ENCODE measurements at regions not wholly inside any gene's neighbourhood (a gene's known extent, or its start where the extent isn't known, plus 50 kb on each side); places are given as distances from the start of the nearest gene placed in this dataset.
A peak's percentile ranks its signal among the peaks of the same experiment; 100 is the strongest.

GRCh38 chr4:104983615-104984179, 163.0 kb upstream of the TET2 start:
- no peak for DNase-seq (ENCODE audit: low spot score)
- no peak for TF ChIP-seq CTCF (conservative IDR thresholded peaks at IDR 0.05; ENCODE audit: low read depth, low read length)
- TF ChIP-seq EZH2 (IDR thresholded peaks at IDR 0.05; ENCODE audit: borderline replicate concordance, low read depth, low read length, poor library complexity, severe bottlenecking): no peak
- Histone ChIP-seq H3K27ac (ENCODE audit: low read depth, low read length, poor library complexity, severe bottlenecking) (no peak overlapping the region), H3K4me1 (ENCODE audit: insufficient read depth, low read length, poor library complexity, severe bottlenecking) (no peaks in the 10 kb centered on the region), H3K9me3 (ENCODE audit: low read depth, low read length, poor library complexity, severe bottlenecking) (no peaks in the 10 kb centered on the region), H3K4me3 (ENCODE audit: low read depth, low read length, poor library complexity, severe bottlenecking) (no peak overlapping the region), H3K36me3 (ENCODE audit: insufficient read depth, low read length, poor library complexity, severe bottlenecking) (no peaks in the 10 kb centered on the region), H3K27me3 (replicated peaks; ENCODE audit: insufficient read depth, low read depth, low read length, poor library complexity) (no peaks in the 10 kb centered on the region)
- no TSS peak for BruUV-seq (replicated peaks)
- CTCF ChIA-PET: no interaction called here
- POLR2A ChIA-PET (ENCODE audit: low non-redundant PET): no interaction called here
- intact Hi-C loops (cut with micrococcal nuclease; ENCODE audit: unreplicated experiment): no loop called here

- Histone ChIP-seq H3K4me1 (ENCODE audit: insufficient read depth, low read length, poor library complexity, severe bottlenecking) (no peaks in the 10 kb centered on the region), H3K9me3 (ENCODE audit: low read depth, low read length, poor library complexity, severe bottlenecking) (no peaks in the 10 kb centered on the region), H3K27ac (ENCODE audit: low read depth, low read length, poor library complexity, severe bottlenecking) (no peak overlapping the region), H3K4me3 (ENCODE audit: low read depth, low read length, poor library complexity, severe bottlenecking) (no peak overlapping the region), H3K36me3 (ENCODE audit: insufficient read depth, low read length, poor library complexity, severe bottlenecking) (no peaks in the 10 kb centered on the region), H3K27me3 (replicated peaks; ENCODE audit: insufficient read depth, low read depth, low read length, poor library complexity) (no peaks in the 10 kb centered on the region)
- intact Hi-C loops (cut with micrococcal nuclease; ENCODE audit: unreplicated experiment): no loop called here
- BruUV-seq (replicated peaks): no TSS peak
- peak; percentile 9 for DNase-seq (ENCODE audit: low spot score)
- no peak for TF ChIP-seq CTCF (conservative IDR thresholded peaks at IDR 0.05; ENCODE audit: low read depth, low read length)
- TF ChIP-seq EZH2 (IDR thresholded peaks at IDR 0.05; ENCODE audit: borderline replicate concordance, low read depth, low read length, poor library complexity, severe bottlenecking): no peak
- ChIA-PET CTCF (no interaction called here), POLR2A (ENCODE audit: low non-redundant PET) (no interaction called here)
These were observed 160.4 kb upstream of the TET2 start for GRCh38 chr4:104986306-104986705.

GRCh38 chr4:104989371-104989770, 157.3 kb upstream of the TET2 start:
- TF ChIP-seq EZH2 (IDR thresholded peaks at IDR 0.05; ENCODE audit: borderline replicate concordance, low read depth, low read length, poor library complexity, severe bottlenecking): no peak
- TF ChIP-seq CTCF (conservative IDR thresholded peaks at IDR 0.05; ENCODE audit: low read depth, low read length): no peak
- Histone ChIP-seq H3K27ac (ENCODE audit: low read depth, low read length, poor library complexity, severe bottlenecking) (no peak overlapping the region), H3K27me3 (replicated peaks; ENCODE audit: insufficient read depth, low read depth, low read length, poor library complexity) (no peaks in the 10 kb centered on the region), H3K4me1 (ENCODE audit: insufficient read depth, low read length, poor library complexity, severe bottlenecking) (no peaks in the 10 kb centered on the region), H3K9me3 (ENCODE audit: low read depth, low read length, poor library complexity, severe bottlenecking) (no peaks in the 10 kb centered on the region), H3K36me3 (ENCODE audit: insufficient read depth, low read length, poor library complexity, severe bottlenecking) (no peaks in the 10 kb centered on the region), H3K4me3 (ENCODE audit: low read depth, low read length, poor library complexity, severe bottlenecking) (no peak overlapping the region)
- CTCF ChIA-PET: no interaction called here
- intact Hi-C loops (cut with micrococcal nuclease; ENCODE audit: unreplicated experiment): no loop called here
- BruUV-seq (replicated peaks): no TSS peak
- POLR2A ChIA-PET (ENCODE audit: low non-redundant PET): no interaction called here
- DNase-seq (ENCODE audit: low spot score): peak; percentile 11
